NCI-H524 treated with DMSO at 0.1 percent for 48 hours (cell line): ENCODE measurements at regions not wholly inside any gene's neighbourhood (a gene's known extent, or its start where the extent isn't known, plus 50 kb on each side); places are given as distances from the start of the nearest gene placed in this dataset.

ENCODE experiments used
- DNase-seq: peaks from one replicate; lab custom pipeline; 2025; lab: John Stamatoyannopoulos, UW

- DNase-seq = no peak
Observed at GRCh38 chrX:149274516-149275105, 230.5 kb downstream of the IDS start.

GRCh38 chrX:149272690-149273463 lies 232.2 kb downstream of the IDS start:
- no peak for DNase-seq

- DNase-seq = no peak
Observed at GRCh38 chrX:149267878-149268813, 237.0 kb downstream of the IDS start.

GRCh38 chrX:149262086-149262485 lies 243.0 kb downstream of the IDS start:
- no peak for DNase-seq

- no peak for DNase-seq
Observed at GRCh38 chrX:149259241-149259640, 245.9 kb downstream of the IDS start.

GRCh38 chrX:149255860-149256259 lies 249.2 kb downstream of the IDS start:
- DNase-seq = no peak

GRCh38 chrX:149248073-149248625 lies 257.0 kb downstream of the IDS start:
- DNase-seq = no peak

GRCh38 chrX:149230689-149231088 lies 274.4 kb downstream of the IDS start:
- no peak for DNase-seq

GRCh38 chrX:149223854-149224253 lies 281.3 kb downstream of the IDS start:
- peak; percentile 67 for DNase-seq

- no peak for DNase-seq
Observed at GRCh38 chrX:149222040-149222439, 283.1 kb downstream of the IDS start.

- no peak for DNase-seq
Observed at GRCh38 chrX:149221230-149221629, 283.9 kb downstream of the IDS start.

GRCh38 chrX:149213264-149213663 lies 291.8 kb downstream of the IDS start:
- DNase-seq = no peak

GRCh38 chrX:149208307-149208706 lies 296.8 kb downstream of the IDS start:
- DNase-seq = no peak

- DNase-seq = no peak
Observed at GRCh38 chrX:149207518-149207917, 297.6 kb downstream of the IDS start.

GRCh38 chrX:149205937-149206336 lies 299.2 kb downstream of the IDS start:
- no peak for DNase-seq

- DNase-seq = no peak
Observed at GRCh38 chrX:149205081-149205480, 300.0 kb downstream of the IDS start.

- DNase-seq = no peak
Observed at GRCh38 chrX:149199734-149200133, 305.4 kb downstream of the IDS start.

- DNase-seq = no peak
Observed at GRCh38 chrX:149198980-149199732, 305.9 kb downstream of the IDS start.

GRCh38 chrX:149185087-149185486 lies 320.0 kb downstream of the IDS start:
- DNase-seq = no peak

GRCh38 chrX:149161435-149162088 lies 343.5 kb downstream of the IDS start:
- DNase-seq = peak; percentile 67

GRCh38 chrX:149157976-149158375 lies 347.1 kb downstream of the IDS start:
- no peak for DNase-seq
